NCI-H1105 treated with DMSO at 0.1 percent for 48 hours (cell line): ENCODE measurements at regions not wholly inside any gene's neighbourhood (a gene's known extent, or its start where the extent isn't known, plus 50 kb on each side); places are given as distances from the start of the nearest gene placed in this dataset.

Source experiments
- DNase-seq: peaks from one replicate; lab custom pipeline; 2025; lab: John Stamatoyannopoulos, UW

GRCh38 chr4:127533028-127533700, 99.6 kb upstream of the INTU start:
- DNase-seq: peak; percentile 1

- DNase-seq: no peak
These were observed 98.5 kb upstream of the INTU start for GRCh38 chr4:127534041-127534825.

GRCh38 chr4:127538016-127538415, 94.7 kb upstream of the INTU start:
- no peak for DNase-seq

- DNase-seq: no peak
These were observed 92.2 kb upstream of the INTU start for GRCh38 chr4:127540497-127541025.

- no peak for DNase-seq
These were observed 87.5 kb upstream of the INTU start for GRCh38 chr4:127545271-127545670.

- DNase-seq: no peak
These were observed 83.5 kb upstream of the INTU start for GRCh38 chr4:127548990-127549925.

GRCh38 chr4:127555106-127555505, 77.7 kb upstream of the INTU start:
- no peak for DNase-seq

- DNase-seq: no peak
These were observed 74.7 kb upstream of the INTU start for GRCh38 chr4:127558088-127558487.

GRCh38 chr4:127558489-127559407, 74.0 kb upstream of the INTU start:
- no peak for DNase-seq

- no peak for DNase-seq
These were observed 72.8 kb upstream of the INTU start for GRCh38 chr4:127559981-127560380.

- DNase-seq: no peak
These were observed 72.0 kb upstream of the INTU start for GRCh38 chr4:127560755-127561154.

- DNase-seq: no peak
These were observed 58.1 kb upstream of the INTU start for GRCh38 chr4:127574643-127575042.

- no peak for DNase-seq
These were observed 56.9 kb upstream of the INTU start for GRCh38 chr4:127575888-127576287.

GRCh38 chr4:127578491-127578890, 54.3 kb upstream of the INTU start:
- no peak for DNase-seq

- DNase-seq: no peak
These were observed 53.8 kb upstream of the INTU start for GRCh38 chr4:127578967-127579366.

GRCh38 chr4:127579821-127580220, 52.9 kb upstream of the INTU start:
- DNase-seq: no peak

GRCh38 chr4:127580300-127580699, 52.5 kb upstream of the INTU start:
- no peak for DNase-seq

- DNase-seq: no peak
These were observed 51.9 kb upstream of the INTU start for GRCh38 chr4:127580891-127581290.
